ENCODE measurements at regions not wholly inside any gene's neighbourhood (a gene's known extent, or its start where the extent isn't known, plus 50 kb on each side); places are given as distances from the start of the nearest gene placed in this dataset.

GRCh38 chr16:5605404-5605803 lies 507.8 kb upstream of the EEF2KMT start:
- DNase-seq: no peak

- no peak for DNase-seq
Observed at GRCh38 chr16:5604770-5605169, 507.2 kb upstream of the EEF2KMT start.

GRCh38 chr16:5603836-5604235 lies 506.2 kb upstream of the EEF2KMT start:
- no peak for DNase-seq

- DNase-seq: no peak
Observed at GRCh38 chr16:5601957-5602356, 504.4 kb upstream of the EEF2KMT start.

- DNase-seq: no peak
Observed at GRCh38 chr16:5598793-5599192, 501.2 kb upstream of the EEF2KMT start.

- DNase-seq: no peak
Observed at GRCh38 chr16:5595849-5596248, 498.3 kb upstream of the EEF2KMT start.

GRCh38 chr16:5590416-5590815 lies 492.8 kb upstream of the EEF2KMT start:
- DNase-seq: no peak

GRCh38 chr16:5589812-5590373 lies 492.3 kb upstream of the EEF2KMT start:
- DNase-seq: no peak

GRCh38 chr16:5584109-5584508 lies 486.5 kb upstream of the EEF2KMT start:
- no peak for DNase-seq

- DNase-seq: no peak
Observed at GRCh38 chr16:5582529-5582928, 484.9 kb upstream of the EEF2KMT start.

- no peak for DNase-seq
Observed at GRCh38 chr16:5581908-5582307, 484.3 kb upstream of the EEF2KMT start.

GRCh38 chr16:5581428-5581827 lies 483.8 kb upstream of the EEF2KMT start:
- DNase-seq: no peak

- no peak for DNase-seq
Observed at GRCh38 chr16:5580772-5581171, 483.2 kb upstream of the EEF2KMT start.

GRCh38 chr16:5580296-5580695 lies 482.7 kb upstream of the EEF2KMT start:
- DNase-seq: no peak

GRCh38 chr16:5578980-5579379 lies 481.4 kb upstream of the EEF2KMT start:
- no peak for DNase-seq

- DNase-seq: no peak
Observed at GRCh38 chr16:5577463-5577862, 479.9 kb upstream of the EEF2KMT start.

GRCh38 chr16:5575646-5576245 lies 478.2 kb upstream of the EEF2KMT start:
- no peak for DNase-seq

- DNase-seq: no peak
Observed at GRCh38 chr16:5575121-5575520, 477.5 kb upstream of the EEF2KMT start.

- no peak for DNase-seq
Observed at GRCh38 chr16:5572056-5572455, 474.5 kb upstream of the EEF2KMT start.

- no peak for DNase-seq
Observed at GRCh38 chr16:5571446-5571845, 473.9 kb upstream of the EEF2KMT start.

- DNase-seq: no peak
Observed at GRCh38 chr16:5561800-5562199, 464.2 kb upstream of the EEF2KMT start.

- DNase-seq: no peak
Observed at GRCh38 chr16:5560084-5560483, 462.5 kb upstream of the EEF2KMT start.

- no peak for DNase-seq
Observed at GRCh38 chr16:5557966-5558365, 460.4 kb upstream of the EEF2KMT start.

- DNase-seq: no peak
Observed at GRCh38 chr16:5557448-5557847, 459.9 kb upstream of the EEF2KMT start.

GRCh38 chr16:5556158-5556810 lies 458.7 kb upstream of the EEF2KMT start:
- DNase-seq: no peak

Measured in COR-L47 (cell line).